IMR-90 (cell line): ENCODE measurements at regions not wholly inside any gene's neighbourhood (a gene's known extent, or its start where the extent isn't known, plus 50 kb on each side); places are given as distances from the start of the nearest gene placed in this dataset.

Experiments
- MXI1 ChIP-seq: IDR thresholded peaks from 2 replicates; pipeline ENCODE4 v1.6.1; 2012; ENCODE audit warnings: low read depth, mild to moderate bottlenecking, low read length, moderate library complexity, borderline replicate concordance
- POLR2A ChIP-seq: IDR thresholded peaks from 2 replicates; pipeline ENCODE4 v1.6.1; 2012; ENCODE audit warnings: mild to moderate bottlenecking, low read depth, low read length
- RAD21 ChIP-seq: IDR thresholded peaks from 2 replicates; pipeline ENCODE4 v1.6.1; 2012; ENCODE audit warnings: low read length, improper control_type of control experiment
- RFX5 ChIP-seq: IDR thresholded peaks from 2 replicates; pipeline ENCODE4 v1.8.0; 2012; ENCODE audit warnings: low read depth, mild to moderate bottlenecking, low read length, moderate library complexity
- TF ChIP-seq, protein P1 (sequence below): conservative IDR thresholded peaks from 2 replicates; pipeline ENCODE4 v1.5.1; 2012; ENCODE audit warnings: mild to moderate bottlenecking, low read depth, low read length, improper control_type of control experiment

DNA sequence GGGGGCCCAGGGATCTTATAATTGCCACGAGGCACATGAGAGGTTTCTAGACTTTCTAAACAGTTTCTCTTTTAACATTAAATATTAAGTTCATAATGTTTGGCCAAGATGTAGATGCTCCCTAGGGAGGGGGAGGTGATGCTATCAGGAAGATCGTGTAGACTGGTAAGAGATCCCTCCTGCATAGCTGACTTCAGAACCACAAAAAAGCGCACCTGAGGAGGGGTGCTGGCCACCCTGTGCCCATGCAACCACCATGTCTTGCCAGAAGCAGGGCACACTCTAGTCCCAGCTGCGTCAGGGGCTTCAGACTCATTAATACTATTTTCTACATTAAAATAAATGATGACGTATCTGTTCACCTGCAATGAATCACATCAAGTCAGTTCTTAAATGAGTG lies 103.4 kb upstream of the SLC35G4 start:
- no peak for TF ChIP-seq POLR2A
- no peak for TF ChIP-seq RAD21
- TF ChIP-seq, protein P1, sequence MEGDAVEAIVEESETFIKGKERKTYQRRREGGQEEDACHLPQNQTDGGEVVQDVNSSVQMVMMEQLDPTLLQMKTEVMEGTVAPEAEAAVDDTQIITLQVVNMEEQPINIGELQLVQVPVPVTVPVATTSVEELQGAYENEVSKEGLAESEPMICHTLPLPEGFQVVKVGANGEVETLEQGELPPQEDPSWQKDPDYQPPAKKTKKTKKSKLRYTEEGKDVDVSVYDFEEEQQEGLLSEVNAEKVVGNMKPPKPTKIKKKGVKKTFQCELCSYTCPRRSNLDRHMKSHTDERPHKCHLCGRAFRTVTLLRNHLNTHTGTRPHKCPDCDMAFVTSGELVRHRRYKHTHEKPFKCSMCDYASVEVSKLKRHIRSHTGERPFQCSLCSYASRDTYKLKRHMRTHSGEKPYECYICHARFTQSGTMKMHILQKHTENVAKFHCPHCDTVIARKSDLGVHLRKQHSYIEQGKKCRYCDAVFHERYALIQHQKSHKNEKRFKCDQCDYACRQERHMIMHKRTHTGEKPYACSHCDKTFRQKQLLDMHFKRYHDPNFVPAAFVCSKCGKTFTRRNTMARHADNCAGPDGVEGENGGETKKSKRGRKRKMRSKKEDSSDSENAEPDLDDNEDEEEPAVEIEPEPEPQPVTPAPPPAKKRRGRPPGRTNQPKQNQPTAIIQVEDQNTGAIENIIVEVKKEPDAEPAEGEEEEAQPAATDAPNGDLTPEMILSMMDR: no peak
- TF ChIP-seq MXI1: no peak
- no peak for TF ChIP-seq RFX5
